GM23338 (cell line): ENCODE measurements at regions not wholly inside any gene's neighbourhood (a gene's known extent, or its start where the extent isn't known, plus 50 kb on each side); places are given as distances from the start of the nearest gene placed in this dataset.

Source experiments
- ATAC-seq: fragments of 200-7000 bp; cut with Tn5 transposase; 3 replicates; pipeline ENCODE4 v1.9.1; 2020
- DNase-seq: peaks from one replicate; pipeline ENCODE4 v3.0.0-alpha.2; 2015; ENCODE audit warnings: low spot score
- H2AFZ ChIP-seq: fragments of 200-600 bp; sonication (generic); 2 replicates; pipeline ENCODE4 v1.8.0; 2016; ENCODE audit warnings: antibody characterized with exemption, mild to moderate bottlenecking, moderate library complexity
- H3F3A ChIP-seq: fragments of 200-600 bp; sonication (generic); replicated peaks from 2 replicates; pipeline ENCODE4 v1.8.0; 2017; ENCODE audit warnings: antibody characterized with exemption, mixed run types, low read depth
- H3K27ac ChIP-seq: fragments of 200-600 bp; sonication (generic); 2 replicates; pipeline ENCODE4 v1.6.1; 2016; ENCODE audit warnings: low read depth
- H3K27me3 ChIP-seq: fragments of 200-600 bp; sonication (generic); 2 replicates; pipeline ENCODE4 v1.8.0; 2016; ENCODE audit warnings: mild to moderate bottlenecking, mixed run types, moderate library complexity; ENCODE audit not compliant: insufficient read depth
- H3K36me3 ChIP-seq: fragments of 200-600 bp; sonication (generic); 2 replicates; pipeline ENCODE4 v1.8.0; 2016; ENCODE audit warnings: mild to moderate bottlenecking; ENCODE audit not compliant: insufficient read depth
- H3K4me1 ChIP-seq: fragments of 200-600 bp; sonication (generic); 2 replicates; pipeline ENCODE4 v1.8.0; 2016; ENCODE audit warnings: mild to moderate bottlenecking, moderate library complexity; ENCODE audit not compliant: insufficient read depth
- H3K4me2 ChIP-seq: fragments of 200-600 bp; sonication (generic); 2 replicates; pipeline ENCODE4 v1.7.1; 2017; ENCODE audit warnings: mixed run types
- H3K4me3 ChIP-seq: fragments of 200-600 bp; sonication (generic); 2 replicates; pipeline ENCODE4 v1.6.1; 2016; ENCODE audit warnings: mixed run types
- H3K79me2 ChIP-seq: fragments of 200-600 bp; sonication (generic); replicated peaks from 2 replicates; pipeline ENCODE4 v1.8.0; 2017; ENCODE audit warnings: mild to moderate bottlenecking; ENCODE audit not compliant: insufficient read depth
- H3K9me2 ChIP-seq: fragments of 200-600 bp; sonication (generic); 2 replicates; pipeline ENCODE4 v1.8.0; 2017; ENCODE audit not compliant: insufficient read depth
- H4K20me1 ChIP-seq: fragments of 200-600 bp; sonication (generic); replicated peaks from 2 replicates; pipeline ENCODE4 v1.8.0; 2017; ENCODE audit warnings: mild to moderate bottlenecking; ENCODE audit not compliant: insufficient read depth
- H3K27ac Mint-ChIP-seq: 2 replicates; pipeline ENCODE4 v1.8.0; 2020; ENCODE audit warnings: inconsistent platforms, mild to moderate bottlenecking, moderate library complexity, mixed read lengths
- H3K27me3 Mint-ChIP-seq: 3 replicates; pipeline ENCODE4 v1.8.0; 2022; ENCODE audit warnings: low read depth, mild to moderate bottlenecking, moderate library complexity, mixed read lengths, inconsistent platforms; ENCODE audit not compliant: insufficient read depth, poor library complexity
- H3K36me3 Mint-ChIP-seq: 3 replicates; pipeline ENCODE4 v1.8.0; 2021; ENCODE audit warnings: low read depth, mild to moderate bottlenecking, inconsistent platforms, moderate library complexity, mixed read lengths
- H3K4me1 Mint-ChIP-seq: 3 replicates; pipeline ENCODE4 v1.8.0; 2020; ENCODE audit warnings: mild to moderate bottlenecking, inconsistent platforms, mixed read lengths
- H3K4me3 Mint-ChIP-seq: 3 replicates; pipeline ENCODE4 v1.8.0; 2021; ENCODE audit warnings: moderate library complexity, mild to moderate bottlenecking, inconsistent platforms, mixed read lengths
- H3K9me3 Mint-ChIP-seq: 3 replicates; pipeline ENCODE4 v1.8.0; 2020; ENCODE audit warnings: moderate library complexity, mild to moderate bottlenecking, inconsistent platforms, mixed read lengths
- CREB1 ChIP-seq: fragments of 250-450 bp; sonication (Bioruptor Pico); IDR thresholded peaks from 2 replicates; pipeline ENCODE4 v1.5.0; 2020; ENCODE audit warnings: low read depth, mild to moderate bottlenecking, moderate library complexity
- ETS1 ChIP-seq: IDR thresholded peaks from 2 replicates; pipeline ENCODE4 v1.6.1; 2016; ENCODE audit warnings: antibody characterized with exemption
- JUNB ChIP-seq: IDR thresholded peaks from one replicate; pipeline ENCODE4 v1.6.1; 2016; ENCODE audit warnings: antibody characterized with exemption; ENCODE audit not compliant: unreplicated experiment
- NANOG ChIP-seq: IDR thresholded peaks from 2 replicates; pipeline ENCODE4 v1.6.1; 2016; ENCODE audit warnings: antibody characterized with exemption, borderline replicate concordance
- STAT1 ChIP-seq: IDR thresholded peaks from one replicate; pipeline ENCODE4 v1.6.1; 2016; ENCODE audit warnings: antibody characterized with exemption; ENCODE audit not compliant: unreplicated experiment
- ZNF331 ChIP-seq: fragments of 250-450 bp; sonication (Bioruptor Pico); IDR thresholded peaks from 2 replicates; pipeline ENCODE4 v1.5.0; 2020; ENCODE audit warnings: low read depth, mild to moderate bottlenecking, moderate library complexity
- ZNF462 ChIP-seq: fragments of 250-450 bp; sonication (Bioruptor Pico); IDR thresholded peaks from 2 replicates; pipeline ENCODE4 v1.5.0; 2020; ENCODE audit warnings: mild to moderate bottlenecking, moderate library complexity

- TF ChIP-seq ZNF462 (CRISPR knock-in tag) (no peak), CREB1 (no peak), JUNB (no peak), ETS1 (no peak), NANOG (no peak)
Measured at GRCh38 chr2:100647709-100648108, 84.9 kb downstream of the PDCL3 start (continued).

- DNase-seq (no peak), ATAC-seq (no peak)
- Histone ChIP-seq H3K27me3 (no peaks in the 10 kb centered on the region), H3K9me2 (no peaks in the 10 kb centered on the region), H3K4me3 (no peak overlapping the region), H4K20me1 (no peaks in the 10 kb centered on the region), H3K27ac (no peak overlapping the region), H3K79me2 (no peaks in the 10 kb centered on the region), H3F3A (no peaks in the 10 kb centered on the region), H3K36me3 (no peaks in the 10 kb centered on the region), H3K4me2 (no peak overlapping the region), H3K4me1 (no peaks in the 10 kb centered on the region), H2AFZ (no peak overlapping the region)
- H3K36me3 Mint-ChIP-seq = peaks cover 3% of the 10 kb centered on the region; the same call in 1 of the 3 replicates
- H3K27ac Mint-ChIP-seq = no peak overlapping the region
- H3K4me1 Mint-ChIP-seq = no peaks in the 10 kb centered on the region
- no peaks in the 10 kb centered on the region for H3K27me3 Mint-ChIP-seq
- H3K9me3 Mint-ChIP-seq = peaks cover 4% of the 10 kb centered on the region
- no peak overlapping the region for H3K4me3 Mint-ChIP-seq
- no peak for TF ChIP-seq ZNF331 (CRISPR knock-in tag)
- TF ChIP-seq NANOG = no peak
- no peak for TF ChIP-seq STAT1
- no peak for TF ChIP-seq ZNF462 (CRISPR knock-in tag)
- no peak for TF ChIP-seq JUNB
Measured at GRCh38 chr2:100650151-100650550, 87.4 kb downstream of the PDCL3 start.
